Mesenchymal stem cell (in vitro differentiated cells and primary cell): ENCODE measurements at regions not wholly inside any gene's neighbourhood (a gene's known extent, or its start where the extent isn't known, plus 50 kb on each side); places are given as distances from the start of the nearest gene placed in this dataset.

Source experiments
- DNase-seq: peaks from one replicate; pipeline ENCODE4 v3.0.0-alpha.2; 2013
- H2AFZ ChIP-seq: one replicate; pipeline ENCODE4 v1.6.1; 2013; ENCODE audit warnings: low read depth, mild to moderate bottlenecking, control low read depth, inconsistent platforms, low read length, moderate library complexity
- H2AK5ac ChIP-seq: 2 replicates; pipeline ENCODE4 v1.6.1; 2013; ENCODE audit warnings: low read length, moderate library complexity, mild to moderate bottlenecking, inconsistent platforms; ENCODE audit not compliant: severe bottlenecking
- H2BK120ac ChIP-seq: one replicate; pipeline ENCODE4 v1.6.1; 2013; ENCODE audit warnings: low read depth, mild to moderate bottlenecking, inconsistent platforms, low read length, moderate library complexity
- H2BK12ac ChIP-seq, 2 experiments: one replicate each; pipeline ENCODE4 v1.6.1; 2013; ENCODE audit warnings: inconsistent platforms in 2 of 2, low read length in 2 of 2, mild to moderate bottlenecking in 2 of 2, moderate library complexity in 2 of 2, control low read depth in 1 of 2
- H2BK15ac ChIP-seq: one replicate; pipeline ENCODE4 v1.6.1; 2013; ENCODE audit warnings: mild to moderate bottlenecking, low read depth, inconsistent platforms; ENCODE audit not compliant: poor library complexity, severe bottlenecking
- H2BK5ac ChIP-seq: 2 replicates; pipeline ENCODE4 v1.6.1; 2013; ENCODE audit warnings: low read depth, mild to moderate bottlenecking, low read length, control low read depth, inconsistent platforms; ENCODE audit not compliant: poor library complexity, severe bottlenecking
- H3K14ac ChIP-seq, 2 experiments: one replicate each; pipeline ENCODE4 v1.6.1; 2013; ENCODE audit warnings: inconsistent platforms in 2 of 2, low read length in 2 of 2, control low read depth in 1 of 2, mild to moderate bottlenecking in 1 of 2, moderate library complexity in 1 of 2
- H3K18ac ChIP-seq, 2 experiments: one replicate each; pipeline ENCODE4 v1.6.1; 2013; ENCODE audit warnings: inconsistent platforms in 2 of 2, low read length in 2 of 2, control low read depth in 1 of 2, low read depth in 1 of 2, mild to moderate bottlenecking in 1 of 2
- H3K23ac ChIP-seq, 2 experiments: one replicate each; pipeline ENCODE4 v1.6.1; 2013; ENCODE audit warnings: inconsistent platforms in 2 of 2, low read length in 2 of 2, mild to moderate bottlenecking in 2 of 2, moderate library complexity in 2 of 2, control low read depth in 1 of 2
- H3K27ac ChIP-seq: 2 replicates; pipeline ENCODE4 v1.5.1; 2013; ENCODE audit warnings: mild to moderate bottlenecking, moderate library complexity, low read length, control low read depth, inconsistent platforms; ENCODE audit not compliant: poor library complexity, severe bottlenecking
- H3K27me3 ChIP-seq, 2 experiments: 2 replicates each; pipeline versions ENCODE4 v1.6.1 to v1.7.0; 2013; ENCODE audit warnings: low read length in 2 of 2, mild to moderate bottlenecking in 2 of 2, moderate library complexity in 2 of 2, control low read depth in 1 of 2, inconsistent platforms in 1 of 2; ENCODE audit not compliant: control insufficient read depth in 1 of 2, insufficient read depth in 1 of 2
- H3K36me3 ChIP-seq, 2 experiments: 2 replicates each; pipeline versions ENCODE4 v1.6.1 to v1.7.0; 2013; ENCODE audit warnings: low read length in 2 of 2, control low read depth in 1 of 2, inconsistent platforms in 1 of 2, low read depth in 1 of 2, mild to moderate bottlenecking in 1 of 2; ENCODE audit not compliant: insufficient read depth in 2 of 2, control insufficient read depth in 1 of 2
- H3K4ac ChIP-seq, 2 experiments: one replicate each; pipeline ENCODE4 v1.6.1; 2013; ENCODE audit warnings: inconsistent platforms in 2 of 2, low read length in 2 of 2, mild to moderate bottlenecking in 2 of 2, moderate library complexity in 2 of 2, control low read depth in 1 of 2, low read depth in 1 of 2
- H3K4me1 ChIP-seq: 2 replicates; pipeline ENCODE4 v1.6.1; 2013; ENCODE audit warnings: low read depth, low read length, control low read depth; ENCODE audit not compliant: control insufficient read depth, insufficient read depth
- H3K4me2 ChIP-seq: 2 replicates; pipeline ENCODE4 v1.6.1; 2013; ENCODE audit warnings: low read length, mild to moderate bottlenecking, inconsistent platforms; ENCODE audit not compliant: poor library complexity, severe bottlenecking
- H3K4me3 ChIP-seq, 2 experiments: 2 replicates each; pipeline versions ENCODE4 v1.5.1 to v1.7.0; 2013; ENCODE audit warnings: low read length in 2 of 2, mild to moderate bottlenecking in 2 of 2, control low read depth in 1 of 2, low read depth in 1 of 2; ENCODE audit not compliant: insufficient read depth in 1 of 2
- H3K79me1 ChIP-seq: replicated peaks from 2 replicates; pipeline ENCODE4 v1.6.1; 2013; ENCODE audit warnings: mild to moderate bottlenecking, control low read depth, low read length, inconsistent platforms; ENCODE audit not compliant: poor library complexity, severe bottlenecking
- H3K9ac ChIP-seq: 2 replicates; pipeline ENCODE4 v1.7.0; 2013; ENCODE audit warnings: mild to moderate bottlenecking, low read length, moderate library complexity
- H3K9me3 ChIP-seq: 2 replicates; pipeline ENCODE4 v1.7.0; 2013; ENCODE audit warnings: mild to moderate bottlenecking, low read length; ENCODE audit not compliant: control insufficient read depth
- H4K8ac ChIP-seq: one replicate; pipeline ENCODE4 v1.6.1; 2013; ENCODE audit warnings: inconsistent platforms, mild to moderate bottlenecking, low read length, moderate library complexity
- H4K91ac ChIP-seq: one replicate; pipeline ENCODE4 v1.6.1; 2013; ENCODE audit warnings: mild to moderate bottlenecking, low read length, inconsistent platforms
- WGBS: methylation state at CpG from one replicate; pipeline ENCODE4 v1.1.7; 2013; ENCODE audit warnings: mixed read lengths; 5-methylcytosine and 5-hydroxymethylcytosine counted together

GRCh38 chr1:48070396-48070750 lies 73.2 kb upstream of the TRABD2B start:
- Histone ChIP-seq H3K14ac (no peak overlapping the region), H4K8ac (no peak overlapping the region), H3K27me3 (peaks cover 0 to 25% of the 10 kb centered on the region in 2 experiments), H3K23ac (no peak overlapping the region), H3K4me1 (peaks cover 2% of the 10 kb centered on the region), H3K36me3 (no peaks in the 10 kb centered on the region), H3K18ac (no peak overlapping the region), H2AK5ac (no peak overlapping the region), H2BK5ac (no peak overlapping the region), H2BK12ac (no peak overlapping the region), H3K9ac (no peak overlapping the region), H3K4ac (no peak overlapping the region), H4K91ac (no peak overlapping the region), H2AFZ (no peak overlapping the region), H3K4me2 (no peak overlapping the region), H2BK15ac (no peak overlapping the region), H3K9me3 (no peaks in the 10 kb centered on the region), H2BK120ac (no peak overlapping the region), H3K4me3 (no peak overlapping the region), H3K27ac (no peak overlapping the region), H3K79me1 (no peaks in the 10 kb centered on the region)
- DNase-seq = no peak
- 87% methylated on average over 4 of the region's 4 CpGs for WGBS

- WGBS = 91% methylated on average over 7 of the region's 7 CpGs
- peaks cover 0 to 26% of the 10 kb centered on the region in 2 experiments for H3K27me3 ChIP-seq
Observed at GRCh38 chr1:48069662-48070395, 72.6 kb upstream of the TRABD2B start.

GRCh38 chr1:48068206-48068605 lies 71.0 kb upstream of the TRABD2B start:
- H2BK15ac ChIP-seq = no peak overlapping the region
- 20% methylated on average over 1 of the region's 1 CpG for WGBS
- no peak overlapping the region for H4K8ac ChIP-seq

More at GRCh38 chr1:48069662-48070395, 72.6 kb upstream of the TRABD2B start:
- Histone ChIP-seq H3K14ac (no peak overlapping the region), H3K4me1 (peaks cover 2% of the 10 kb centered on the region), H3K79me1 (no peaks in the 10 kb centered on the region), H2AK5ac (no peak overlapping the region), H4K91ac (no peak overlapping the region), H2BK12ac (no peak overlapping the region), H2BK15ac (no peak overlapping the region), H2BK120ac (no peak overlapping the region), H3K36me3 (no peaks in the 10 kb centered on the region), H3K4me3 (no peak overlapping the region), H3K23ac (no peak overlapping the region), H3K18ac (no peak overlapping the region), H3K4me2 (no peak overlapping the region), H3K4ac (no peak overlapping the region), H2AFZ (no peak overlapping the region), H3K27ac (no peak overlapping the region), H3K9ac (no peak overlapping the region), H4K8ac (no peak overlapping the region), H2BK5ac (no peak overlapping the region), H3K9me3 (no peaks in the 10 kb centered on the region)
- no peak for DNase-seq

GRCh38 chr1:48066936-48067335 lies 69.8 kb upstream of the TRABD2B start:
- H3K36me3 ChIP-seq = no peaks in the 10 kb centered on the region
- H3K9ac ChIP-seq = no peak overlapping the region
- 61% methylated on average over 4 of the region's 4 CpGs for WGBS
- no peak overlapping the region for H3K4me3 ChIP-seq
- no peaks in the 10 kb centered on the region for H3K9me3 ChIP-seq
- DNase-seq = no peak
- H2AFZ ChIP-seq = no peak overlapping the region
- no peak overlapping the region for H3K4me2 ChIP-seq
- no peak overlapping the region for H2AK5ac ChIP-seq
- no peak overlapping the region for H4K91ac ChIP-seq
- no peaks in the 10 kb centered on the region for H3K79me1 ChIP-seq
- no peak overlapping the region for H3K27ac ChIP-seq
- H2BK12ac ChIP-seq = no peak overlapping the region
- H4K8ac ChIP-seq = no peak overlapping the region
- H3K4me1 ChIP-seq = peaks cover 2% of the 10 kb centered on the region
- H2BK120ac ChIP-seq = no peak overlapping the region
- H3K23ac ChIP-seq = no peak overlapping the region
- no peak overlapping the region for H2BK15ac ChIP-seq
- H3K27me3 ChIP-seq = peaks cover 0 to 37% of the 10 kb centered on the region in 2 experiments
- H3K4ac ChIP-seq = no peak overlapping the region
- H2BK5ac ChIP-seq = no peak overlapping the region
- no peak overlapping the region for H3K14ac ChIP-seq
- H3K18ac ChIP-seq = no peak overlapping the region

More at GRCh38 chr1:48068206-48068605, 71.0 kb upstream of the TRABD2B start:
- Histone ChIP-seq H3K9me3 (no peaks in the 10 kb centered on the region), H3K18ac (no peak overlapping the region), H3K27ac (no peak overlapping the region), H2BK120ac (no peak overlapping the region), H3K4ac (no peak overlapping the region), H3K4me1 (peaks cover 2% of the 10 kb centered on the region), H3K27me3 (peaks cover 0 to 37% of the 10 kb centered on the region in 2 experiments), H3K9ac (no peak overlapping the region), H2AFZ (no peak overlapping the region), H4K91ac (no peak overlapping the region), H3K14ac (no peak overlapping the region), H3K4me3 (no peak overlapping the region), H3K4me2 (no peak overlapping the region), H3K23ac (no peak overlapping the region), H2AK5ac (no peak overlapping the region), H2BK12ac (no peak overlapping the region), H2BK5ac (no peak overlapping the region), H3K36me3 (no peaks in the 10 kb centered on the region), H3K79me1 (no peaks in the 10 kb centered on the region)
- no peak for DNase-seq
